Activated T-cell treated with anti-CD3 and anti-CD28 coated beads, Interleukin-2, amount 50 U/mL, for 24 hours (primary cell): ENCODE measurements at regions not wholly inside any gene's neighbourhood (a gene's known extent, or its start where the extent isn't known, plus 50 kb on each side); places are given as distances from the start of the nearest gene placed in this dataset.

Experiments used
- DNase-seq: peaks from one replicate; pipeline ENCODE4 v3.0.0-alpha.2; 2020
- H3K27ac Mint-ChIP-seq: 2 replicates; pipeline ENCODE4 v1.8.0; 2020; ENCODE audit warnings: mild to moderate bottlenecking, mixed read lengths
- H3K27me3 Mint-ChIP-seq: 2 replicates; pipeline ENCODE4 v1.8.0; 2020; ENCODE audit warnings: mixed read lengths
- H3K36me3 Mint-ChIP-seq: 2 replicates; pipeline ENCODE4 v1.8.0; 2020; ENCODE audit warnings: low read depth, mixed read lengths
- H3K4me1 Mint-ChIP-seq: 2 replicates; pipeline ENCODE4 v1.8.0; 2020; ENCODE audit warnings: low read depth, mixed read lengths
- H3K4me3 Mint-ChIP-seq: 2 replicates; pipeline ENCODE4 v1.8.0; 2020; ENCODE audit warnings: mild to moderate bottlenecking, moderate library complexity, mixed read lengths
- H3K9me3 Mint-ChIP-seq: 2 replicates; pipeline ENCODE4 v1.8.0; 2020; ENCODE audit warnings: mixed read lengths

DNA sequence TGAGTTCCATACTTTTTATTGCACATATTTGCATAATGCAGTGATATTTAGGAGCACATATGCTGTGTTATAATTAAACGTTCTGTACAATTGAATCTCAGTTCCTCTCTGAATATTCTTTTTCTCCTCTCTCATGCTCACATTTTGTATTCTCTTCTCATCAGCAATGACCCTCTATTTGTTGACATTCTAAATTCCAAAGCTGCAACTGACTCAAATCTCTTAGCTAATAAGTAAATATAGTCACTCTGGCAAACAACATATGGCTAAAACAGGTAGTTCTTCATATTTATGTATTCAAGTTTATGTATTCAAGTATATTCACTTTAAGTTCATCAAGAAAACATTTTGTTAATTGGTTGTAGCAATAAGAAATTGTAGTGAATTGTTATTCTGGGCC, 907.4 kb upstream of the VRK2 start:
- H3K9me3 Mint-ChIP-seq = peaks cover 20% of the 10 kb centered on the region
- no peak overlapping the region for H3K4me3 Mint-ChIP-seq
- no peaks in the 10 kb centered on the region for H3K36me3 Mint-ChIP-seq

DNA sequence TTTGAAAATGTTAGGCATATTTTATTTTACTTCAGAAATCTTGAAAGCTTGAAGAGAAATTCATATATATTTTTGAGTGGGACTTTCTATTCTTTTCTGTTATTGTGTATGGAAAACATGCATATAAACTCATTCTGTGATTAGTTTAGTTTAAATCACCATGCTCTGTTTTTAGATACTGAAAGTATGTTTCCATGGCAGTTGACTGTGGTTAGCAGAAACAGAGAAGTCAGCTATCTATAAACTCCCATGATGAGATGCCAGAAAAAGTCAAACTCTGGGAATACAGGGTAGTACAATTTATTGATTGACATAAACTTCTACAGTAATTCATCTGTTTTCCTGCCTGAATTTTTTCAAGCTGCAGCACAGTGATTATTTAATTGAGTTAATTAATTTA, 905.3 kb upstream of the VRK2 start:
- no peaks in the 10 kb centered on the region for H3K36me3 Mint-ChIP-seq
- DNase-seq = no peak

More for the DNA sequence above, 907.4 kb upstream of the VRK2 start:
- Mint-ChIP-seq H3K27ac (no peak overlapping the region), H3K4me1 (no peaks in the 10 kb centered on the region), H3K27me3 (no peaks in the 10 kb centered on the region)
- no peak for DNase-seq

DNA sequence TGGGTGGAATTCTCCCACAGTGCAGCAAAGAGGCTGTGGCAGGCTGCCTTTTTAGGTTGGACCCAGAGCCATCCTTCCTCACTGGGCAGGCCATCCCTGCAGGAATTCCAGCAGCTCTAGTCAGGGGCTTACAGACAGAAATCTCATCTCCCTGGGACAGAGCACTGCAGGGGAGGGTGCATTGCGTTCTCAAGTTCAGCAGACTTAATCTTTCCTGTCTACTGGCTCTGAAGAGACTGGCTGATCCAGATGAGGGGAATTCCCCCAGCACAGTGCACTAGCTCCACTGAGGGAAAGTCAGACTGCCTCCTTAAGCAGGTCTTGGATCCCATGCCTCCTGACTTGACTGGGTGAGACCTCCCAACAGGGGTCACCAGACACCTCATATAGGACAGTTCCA, 899.7 kb upstream of the VRK2 start:
- no peak overlapping the region for H3K27ac Mint-ChIP-seq
- H3K9me3 Mint-ChIP-seq = peaks cover 34% of the 10 kb centered on the region

More for the DNA sequence above, 905.3 kb upstream of the VRK2 start:
- H3K27me3 Mint-ChIP-seq = no peaks in the 10 kb centered on the region
- peaks cover 21% of the 10 kb centered on the region for H3K9me3 Mint-ChIP-seq
- no peak overlapping the region for H3K27ac Mint-ChIP-seq
- no peak overlapping the region for H3K4me3 Mint-ChIP-seq
- H3K4me1 Mint-ChIP-seq = no peaks in the 10 kb centered on the region

DNA sequence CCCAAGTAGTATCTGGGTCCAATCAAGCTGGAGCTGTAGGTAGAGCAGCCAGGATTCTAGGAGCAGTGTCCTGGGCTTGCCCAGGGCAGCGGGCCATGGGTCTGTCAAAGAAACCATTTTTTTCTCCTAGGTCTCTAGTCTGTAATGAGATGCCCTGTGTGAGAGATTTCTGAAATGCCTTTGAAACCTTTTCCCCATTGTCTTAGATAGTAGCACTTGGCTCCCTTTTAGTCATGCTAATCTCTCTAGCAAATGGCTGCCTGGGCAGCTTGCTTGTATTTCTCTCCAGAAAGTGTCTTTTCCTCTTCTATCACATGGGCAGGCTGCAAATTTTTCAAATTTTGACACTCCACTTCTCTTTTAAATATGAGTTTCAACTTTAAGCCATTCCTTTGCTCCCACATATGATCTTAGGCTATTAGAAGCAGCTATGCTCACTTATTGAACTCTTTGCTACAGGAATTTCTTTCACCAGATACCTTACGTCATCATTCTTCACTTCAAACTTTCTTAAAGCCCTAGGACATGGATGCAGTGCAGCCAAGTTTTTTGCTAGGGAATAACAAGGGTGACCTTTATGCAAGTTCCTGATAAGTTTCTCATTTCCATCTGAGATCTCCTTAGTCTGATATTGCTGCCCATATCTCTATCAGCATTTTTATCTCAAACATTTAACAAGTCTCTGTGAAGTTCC, 890.2 kb upstream of the VRK2 start:
- no peak overlapping the region for H3K27ac Mint-ChIP-seq
- no peaks in the 10 kb centered on the region for H3K27me3 Mint-ChIP-seq
- no peak for DNase-seq
- no peaks in the 10 kb centered on the region for H3K36me3 Mint-ChIP-seq
- no peak overlapping the region for H3K4me3 Mint-ChIP-seq
- H3K9me3 Mint-ChIP-seq = peaks cover 29% of the 10 kb centered on the region
- no peaks in the 10 kb centered on the region for H3K4me1 Mint-ChIP-seq

More for the DNA sequence above, 899.7 kb upstream of the VRK2 start:
- Mint-ChIP-seq H3K27me3 (no peaks in the 10 kb centered on the region), H3K4me3 (no peak overlapping the region), H3K36me3 (no peaks in the 10 kb centered on the region), H3K4me1 (no peaks in the 10 kb centered on the region)
- no peak for DNase-seq

DNA sequence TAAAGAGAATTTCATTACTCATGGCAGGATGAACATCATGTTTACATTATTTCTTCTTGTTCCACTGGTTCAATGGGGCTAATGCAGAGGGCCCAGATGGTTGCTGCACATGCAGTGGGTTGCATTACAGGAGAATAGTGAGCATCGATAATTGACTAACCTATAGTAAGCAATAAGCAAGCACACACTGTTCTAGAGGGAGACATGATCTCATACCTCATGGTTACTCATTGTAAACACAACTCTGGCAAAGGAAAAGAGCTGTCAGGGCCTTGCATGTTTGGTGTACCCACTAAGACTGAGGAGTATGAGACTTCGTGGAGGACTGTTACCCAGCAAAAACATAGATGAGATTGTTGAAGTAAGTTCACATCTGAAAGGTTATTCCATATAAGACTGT, 885.6 kb upstream of the VRK2 start:
- no peaks in the 10 kb centered on the region for H3K27me3 Mint-ChIP-seq
- DNase-seq = no peak
- no peaks in the 10 kb centered on the region for H3K36me3 Mint-ChIP-seq
- H3K4me1 Mint-ChIP-seq = no peaks in the 10 kb centered on the region
- H3K4me3 Mint-ChIP-seq = no peak overlapping the region
- peaks cover 23% of the 10 kb centered on the region for H3K9me3 Mint-ChIP-seq
- no peak overlapping the region for H3K27ac Mint-ChIP-seq

DNA sequence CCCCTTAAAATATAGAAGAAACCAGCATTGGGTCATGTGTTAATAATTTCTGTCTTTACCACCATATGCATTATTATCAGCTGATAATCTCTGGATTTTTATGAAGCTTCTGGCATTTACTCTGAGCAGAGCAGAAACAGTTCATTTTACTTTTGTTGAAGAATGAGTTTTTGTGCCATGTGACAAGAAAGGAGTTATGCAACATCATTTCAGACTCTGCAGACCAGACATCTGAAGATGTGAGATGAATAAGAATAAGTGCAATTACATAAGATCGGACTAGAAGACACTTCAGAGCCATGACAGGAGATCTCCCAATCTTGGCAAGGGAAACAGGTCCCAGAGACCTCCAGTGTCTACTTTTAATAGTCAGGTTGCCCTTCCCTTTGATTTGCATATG, 869.4 kb upstream of the VRK2 start:
- Mint-ChIP-seq H3K4me1 (no peaks in the 10 kb centered on the region), H3K4me3 (no peak overlapping the region), H3K27me3 (no peaks in the 10 kb centered on the region), H3K36me3 (no peaks in the 10 kb centered on the region), H3K27ac (no peak overlapping the region), H3K9me3 (peaks cover 12% of the 10 kb centered on the region)
- no peak for DNase-seq

DNA sequence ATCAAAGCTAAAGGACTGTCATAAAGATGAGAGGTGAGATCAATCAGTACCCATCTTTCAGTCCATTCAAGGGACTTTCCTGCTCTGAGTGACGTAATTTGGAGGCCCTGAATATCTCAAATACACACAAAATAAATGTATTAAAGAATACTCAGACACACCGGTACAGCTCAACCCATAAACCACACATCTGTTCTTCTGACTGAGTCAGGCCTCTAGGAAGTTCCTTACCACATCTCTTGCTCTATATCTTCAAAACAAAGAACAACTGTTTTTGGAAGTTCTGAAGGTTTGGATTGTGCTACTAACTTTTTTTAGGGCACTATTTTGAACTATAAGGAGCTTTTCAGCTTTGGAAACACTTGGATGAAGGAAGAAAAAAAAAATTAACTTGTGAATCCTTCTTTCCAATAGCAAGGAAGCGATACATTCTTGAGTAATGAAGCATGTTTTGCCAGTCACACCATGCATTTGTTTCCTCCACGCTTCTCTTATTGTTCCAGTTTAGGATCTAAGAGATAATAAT, 866.5 kb upstream of the VRK2 start:
- Mint-ChIP-seq H3K27ac (no peak overlapping the region), H3K36me3 (no peaks in the 10 kb centered on the region), H3K4me1 (no peaks in the 10 kb centered on the region), H3K4me3 (no peak overlapping the region), H3K9me3 (peaks cover 7% of the 10 kb centered on the region), H3K27me3 (no peaks in the 10 kb centered on the region)
- no peak for DNase-seq

DNA sequence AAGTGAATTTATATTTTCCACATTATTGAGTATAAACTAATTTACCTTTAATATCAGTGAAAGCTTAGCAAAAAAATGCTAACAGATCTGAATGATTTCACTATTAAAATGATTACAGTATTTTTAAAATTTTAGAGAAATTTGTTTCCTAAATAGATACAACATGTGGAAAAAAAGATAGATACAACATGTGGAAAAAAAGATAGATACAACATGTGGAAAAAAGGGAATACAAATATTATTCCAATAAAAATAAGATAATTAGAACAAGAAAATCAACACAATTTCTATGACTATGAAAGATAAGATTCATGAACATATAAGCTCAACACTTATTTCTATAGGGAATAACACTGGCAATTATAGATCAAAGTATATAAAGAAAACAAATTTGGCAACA, 865.9 kb upstream of the VRK2 start:
- H3K4me1 Mint-ChIP-seq = no peaks in the 10 kb centered on the region
- peaks cover 7% of the 10 kb centered on the region for H3K9me3 Mint-ChIP-seq
- no peak overlapping the region for H3K27ac Mint-ChIP-seq
- no peaks in the 10 kb centered on the region for H3K27me3 Mint-ChIP-seq
- DNase-seq = no peak
- no peak overlapping the region for H3K4me3 Mint-ChIP-seq
- no peaks in the 10 kb centered on the region for H3K36me3 Mint-ChIP-seq

DNA sequence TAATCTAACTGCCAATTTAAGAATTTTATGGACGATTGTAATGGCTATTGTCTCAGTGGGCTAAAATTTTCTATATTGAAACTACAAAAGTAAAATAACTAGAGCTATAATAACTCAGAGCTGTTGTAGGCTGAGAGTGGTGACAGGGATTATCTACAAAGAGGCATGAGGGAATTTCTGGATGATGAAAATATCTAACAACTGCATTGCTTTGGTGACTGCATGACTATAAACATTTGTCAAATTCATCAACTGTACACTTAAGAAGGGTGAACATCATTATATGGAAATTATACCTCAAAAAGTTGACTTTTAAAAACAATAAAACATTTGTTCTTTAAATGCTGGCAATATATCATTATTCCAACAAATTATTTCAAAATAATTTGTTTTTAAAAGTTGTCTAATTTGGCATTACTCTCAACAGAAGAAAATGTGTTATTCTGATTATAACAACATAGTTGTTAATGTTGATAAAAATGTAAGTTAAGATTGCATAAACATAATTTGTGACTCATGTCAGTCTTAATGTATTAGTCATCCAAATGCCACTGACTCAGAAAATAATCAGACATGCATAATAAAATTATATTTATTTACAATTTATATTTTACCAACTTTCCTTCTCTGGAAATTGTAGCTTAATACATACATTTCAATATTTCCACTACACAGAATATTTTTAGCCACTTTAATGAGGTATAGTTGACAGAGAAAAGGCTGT, 865.1 kb upstream of the VRK2 start:
- H3K27ac Mint-ChIP-seq = no peak overlapping the region
- H3K9me3 Mint-ChIP-seq = peaks cover 5% of the 10 kb centered on the region

DNA sequence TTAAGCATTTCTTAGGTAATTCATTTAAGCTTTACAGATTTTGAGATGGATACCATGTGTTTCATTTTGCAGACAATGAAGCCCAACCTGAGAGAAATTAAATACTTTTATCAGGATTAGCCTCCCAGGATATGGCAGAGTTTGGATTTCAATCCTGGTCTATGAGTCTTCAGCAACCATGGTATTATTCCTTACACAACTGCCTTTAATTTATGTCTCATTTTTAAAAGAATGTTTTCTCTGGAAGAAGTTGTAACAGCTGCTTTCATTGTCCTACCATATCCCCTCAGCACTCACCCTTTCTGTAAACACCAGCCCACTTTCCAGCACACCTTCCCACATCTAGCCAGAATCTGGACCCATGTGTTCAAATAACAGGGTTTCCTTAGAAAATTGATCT, 863.7 kb upstream of the VRK2 start:
- Mint-ChIP-seq H3K9me3 (peaks cover 2% of the 10 kb centered on the region), H3K27me3 (no peaks in the 10 kb centered on the region), H3K4me1 (no peaks in the 10 kb centered on the region), H3K27ac (no peak overlapping the region), H3K4me3 (no peak overlapping the region), H3K36me3 (no peaks in the 10 kb centered on the region)
- DNase-seq = no peak

More for the DNA sequence above, 865.1 kb upstream of the VRK2 start:
- H3K4me3 Mint-ChIP-seq = no peak overlapping the region
- no peaks in the 10 kb centered on the region for H3K36me3 Mint-ChIP-seq
- H3K4me1 Mint-ChIP-seq = no peaks in the 10 kb centered on the region
- DNase-seq = no peak
- no peaks in the 10 kb centered on the region for H3K27me3 Mint-ChIP-seq

DNA sequence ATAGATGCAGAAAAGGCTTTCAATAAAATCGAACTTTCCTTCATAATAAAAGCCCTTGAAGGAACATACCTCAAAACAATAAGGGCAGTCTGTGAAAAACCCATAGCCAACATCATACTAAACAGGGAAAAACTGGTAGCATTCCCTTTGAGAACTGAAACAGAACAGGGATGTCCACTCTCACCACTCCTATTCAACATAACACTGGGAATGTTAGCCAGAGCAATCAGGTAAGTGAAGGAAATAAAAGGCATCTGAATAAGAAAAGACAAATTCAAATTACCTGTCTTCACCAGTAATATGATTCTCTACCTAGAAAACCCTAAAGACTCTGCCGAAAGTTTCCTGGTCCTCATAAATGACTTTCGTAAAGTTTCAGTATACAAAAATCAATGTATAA, 861.0 kb upstream of the VRK2 start:
- H3K9me3 Mint-ChIP-seq = peaks cover 7% of the 10 kb centered on the region
- H3K27me3 Mint-ChIP-seq = no peaks in the 10 kb centered on the region
- no peaks in the 10 kb centered on the region for H3K36me3 Mint-ChIP-seq
- H3K27ac Mint-ChIP-seq = no peak overlapping the region
- DNase-seq = no peak
- no peaks in the 10 kb centered on the region for H3K4me1 Mint-ChIP-seq
- H3K4me3 Mint-ChIP-seq = no peak overlapping the region

DNA sequence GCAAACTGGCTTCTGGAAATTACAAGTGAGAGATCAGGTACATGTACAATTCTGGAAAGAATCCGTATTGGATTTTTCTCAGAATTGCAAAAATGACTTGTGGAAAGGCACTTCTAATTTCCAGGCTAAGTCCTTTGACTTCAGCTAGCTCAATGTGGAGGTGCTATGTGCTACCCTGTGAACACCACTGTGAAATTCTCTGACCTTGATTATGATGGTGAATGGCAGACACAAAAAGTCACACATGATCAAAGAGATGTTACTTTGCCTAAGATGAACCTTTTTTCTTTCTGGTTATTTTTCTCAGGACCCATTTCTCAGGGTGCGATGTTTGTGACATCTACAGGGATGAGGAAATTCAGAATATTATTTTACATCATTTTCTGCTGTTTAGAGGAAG, 856.6 kb upstream of the VRK2 start:
- Mint-ChIP-seq H3K27me3 (no peaks in the 10 kb centered on the region), H3K9me3 (peaks cover 5% of the 10 kb centered on the region), H3K4me3 (no peak overlapping the region), H3K36me3 (no peaks in the 10 kb centered on the region), H3K4me1 (no peaks in the 10 kb centered on the region), H3K27ac (no peak overlapping the region)
- DNase-seq = no peak

DNA sequence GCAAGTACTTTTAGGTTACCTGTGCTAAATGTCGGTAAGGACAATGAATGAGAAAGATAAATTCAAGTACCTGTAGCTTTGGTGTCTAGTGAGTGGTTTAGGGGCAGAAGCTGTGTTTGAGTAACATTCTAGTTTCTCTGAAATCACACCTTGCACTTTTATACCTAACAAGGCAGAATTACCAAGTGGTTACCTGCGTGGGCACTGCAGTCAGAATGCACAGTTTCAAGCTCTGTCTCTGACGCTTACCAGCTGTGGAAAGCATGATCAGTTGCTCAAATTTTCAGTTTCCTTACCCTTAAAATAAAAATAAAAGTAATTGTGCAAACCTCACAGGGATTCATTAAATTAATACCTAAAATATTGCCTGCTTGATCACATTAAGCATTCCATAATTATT, 846.9 kb upstream of the VRK2 start:
- H3K9me3 Mint-ChIP-seq = peaks cover 14% of the 10 kb centered on the region
- no peak overlapping the region for H3K27ac Mint-ChIP-seq
- no peak for DNase-seq
- H3K27me3 Mint-ChIP-seq = no peaks in the 10 kb centered on the region
- no peak overlapping the region for H3K4me3 Mint-ChIP-seq
- H3K36me3 Mint-ChIP-seq = no peaks in the 10 kb centered on the region
- no peaks in the 10 kb centered on the region for H3K4me1 Mint-ChIP-seq

DNA sequence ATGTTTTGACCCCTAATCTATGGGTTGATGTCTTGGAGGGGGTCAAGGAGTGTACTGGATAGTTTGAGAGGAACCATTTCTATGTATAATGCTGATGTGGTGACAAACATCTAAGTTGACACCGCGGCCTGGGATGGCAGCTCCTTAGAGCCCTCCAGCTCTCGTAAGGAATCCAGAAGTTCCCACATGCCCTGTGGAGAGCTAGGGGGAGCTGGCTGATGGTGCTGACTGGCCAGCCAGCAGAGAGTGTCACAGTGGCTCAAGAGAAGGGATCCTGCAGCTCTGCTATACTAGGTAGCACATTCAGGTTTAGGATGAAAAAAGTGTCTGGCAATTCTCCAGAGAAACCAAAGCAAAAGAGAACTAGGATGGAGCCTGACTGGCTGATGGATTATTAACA, 842.2 kb upstream of the VRK2 start:
- Mint-ChIP-seq H3K4me3 (no peak overlapping the region), H3K9me3 (peaks cover 12% of the 10 kb centered on the region), H3K4me1 (no peaks in the 10 kb centered on the region), H3K27me3 (no peaks in the 10 kb centered on the region), H3K36me3 (no peaks in the 10 kb centered on the region), H3K27ac (no peak overlapping the region)
- DNase-seq = no peak

DNA sequence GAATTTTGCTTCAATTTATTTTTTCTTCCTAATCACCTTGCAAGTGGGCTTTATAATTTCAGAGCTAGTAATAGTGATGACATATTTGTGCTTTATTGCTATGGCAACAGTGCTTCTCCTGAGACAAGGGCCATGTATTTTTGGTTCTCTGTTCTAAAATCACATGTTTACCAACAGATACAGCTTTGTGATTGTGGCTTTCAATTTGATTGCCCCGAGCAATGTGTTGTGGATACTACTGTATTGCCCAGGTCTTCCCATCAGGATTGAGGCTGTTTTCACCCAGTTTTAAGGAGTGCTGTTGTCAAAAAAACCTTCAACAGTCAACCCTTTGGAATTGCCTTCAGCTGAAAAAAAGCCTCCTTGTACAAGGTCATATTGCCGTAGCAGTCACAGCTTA, 841.4 kb upstream of the VRK2 start:
- Mint-ChIP-seq H3K27ac (no peak overlapping the region), H3K9me3 (peaks cover 12% of the 10 kb centered on the region), H3K27me3 (no peaks in the 10 kb centered on the region), H3K4me1 (no peaks in the 10 kb centered on the region), H3K36me3 (no peaks in the 10 kb centered on the region), H3K4me3 (no peak overlapping the region)
- no peak for DNase-seq
